HepG2 (cell line): ENCODE measurements at regions not wholly inside any gene's neighbourhood (a gene's known extent, or its start where the extent isn't known, plus 50 kb on each side); places are given as distances from the start of the nearest gene placed in this dataset.

Experiments used
- ATAC-seq: fragments of 200-7000 bp; cut with Tn5 transposase; 3 replicates; pipeline ENCODE4 v1.9.1; 2020; ENCODE audit warnings: mild to moderate bottlenecking, moderate library complexity
- BruUV-seq: library from RNA; stranded (reverse); fragments of 400-500 nt; replicated peaks from 2 replicates; lab custom pipeline; 2021; lab: Mats Ljungman, UMichigan
- CTCF ChIA-PET: fragments of 300-600 bp; formaldehyde crosslinking; extraction: SDS; loops from one replicate; lab custom pipeline; 2021; ENCODE audit warnings: low total read pairs, inconsistent platforms, low intra/inter-chr PET ratio; lab: Yijun Ruan, JAX
- POLR2A ChIA-PET: fragments of 350-600 bp; sonication (Branson Sonifier 250); formaldehyde crosslinking; loops from one replicate; lab custom pipeline; 2020; ENCODE audit warnings: antibody characterized with exemption, inconsistent platforms; lab: Yijun Ruan, JAX
- DNase-seq: peaks from one replicate; pipeline ENCODE4 v3.0.0-alpha.2; 2015; ENCODE audit warnings: low spot score
- FAIRE-seq: peaks from 3 replicates; lab custom pipeline; 2011; peaks lifted over from hg19 to GRCh38; lab: Jason Lieb, UNC
- H2AFZ ChIP-seq: one replicate; pipeline ENCODE4 v1.6.1; 2011; ENCODE audit warnings: low read length, inconsistent platforms
- H3K27ac ChIP-seq: fragments of 300-600 bp; 3 replicates; pipeline ENCODE4 v1.8.0; 2011; ENCODE audit warnings: mixed run types, mild to moderate bottlenecking, mixed read lengths, low read length, inconsistent platforms; ENCODE audit not compliant: insufficient read depth; ENCODE audit errors: extremely low read length
- H3K27me3 ChIP-seq, 2 experiments: fragments of 200-600 bp in 1 of 2; 2 replicates in 1 of 2; 3 replicates in 1 of 2; pipeline versions ENCODE4 v1.6.0 to v1.8.0; 2011; ENCODE audit warnings: low read length in 2 of 2, mild to moderate bottlenecking in 2 of 2, moderate library complexity in 2 of 2, inconsistent platforms in 1 of 2; ENCODE audit not compliant: insufficient read depth in 2 of 2, control insufficient read depth in 1 of 2
- H3K36me3 ChIP-seq, 2 experiments: fragments of 200-600 bp in 1 of 2; replicated peaks in 1 of 2; 2 replicates in 1 of 2; 3 replicates in 1 of 2; pipeline versions ENCODE4 v1.5.1 to v1.8.0; 2011; ENCODE audit warnings: low read length in 2 of 2, inconsistent platforms in 1 of 2; ENCODE audit not compliant: insufficient read depth in 2 of 2, control insufficient read depth in 1 of 2
- H3K4me1 ChIP-seq: 2 replicates; pipeline ENCODE4 v1.5.1; 2012; ENCODE audit warnings: low read length, inconsistent platforms; ENCODE audit not compliant: insufficient read depth
- H3K4me2 ChIP-seq: 2 replicates; pipeline ENCODE4 v1.6.0; 2011; ENCODE audit warnings: low read depth, low read length, inconsistent platforms
- H3K4me3 ChIP-seq, 3 experiments: fragments of 200-600 bp in 1 of 3; sonication (generic), shearing (Covaris generic) in 1 of 3; replicated peaks in 1 of 3; 2 replicates each; pipeline ENCODE4 v1.5.1; 2011 to 2016; ENCODE audit warnings: low read length in 3 of 3, inconsistent platforms in 2 of 3, low read depth in 2 of 3, mild to moderate bottlenecking in 2 of 3, control low read depth in 1 of 3, mixed read lengths in 1 of 3; ENCODE audit not compliant: insufficient read depth in 1 of 3
- H3K79me2 ChIP-seq: one replicate; pipeline ENCODE4 v1.6.1; 2011; ENCODE audit warnings: low read length, inconsistent platforms; ENCODE audit not compliant: insufficient read depth
- H3K9ac ChIP-seq: 2 replicates; pipeline ENCODE4 v1.6.0; 2011; ENCODE audit warnings: mild to moderate bottlenecking, low read depth, low read length, inconsistent platforms; ENCODE audit not compliant: insufficient read depth
- H3K9me3 ChIP-seq: 2 replicates; pipeline ENCODE4 v1.5.1; 2012; ENCODE audit warnings: mild to moderate bottlenecking, low read length
- H4K20me1 ChIP-seq: 2 replicates; pipeline ENCODE4 v1.6.0; 2011; ENCODE audit warnings: inconsistent platforms, mild to moderate bottlenecking, low read length, moderate library complexity; ENCODE audit not compliant: insufficient read depth
- CEBPG ChIP-seq: IDR thresholded peaks from 2 replicates; pipeline ENCODE4 v1.6.1; 2016
- CREB1 ChIP-seq, 2 experiments: fragments of 450-650 bp in 1 of 2; IDR thresholded peaks; 2 replicates each; pipeline ENCODE4 v1.6.1; 2016 to 2017; ENCODE audit warnings: control low read depth in 1 of 2, mild to moderate bottlenecking in 1 of 2, missing compliant biosample characterization in 1 of 2, missing genetic modification characterization in 1 of 2
- HNF4A ChIP-seq: sonication (generic); formaldehyde crosslinking; IDR thresholded peaks from 2 replicates; pipeline ENCODE4 v1.4.0; 2020; ENCODE audit warnings: missing genetic modification reagents
- MATR3 ChIP-seq: sonication (generic); formaldehyde crosslinking; IDR thresholded peaks from 2 replicates; pipeline ENCODE4 v1.4.0; 2020; ENCODE audit warnings: missing genetic modification reagents
- NONO ChIP-seq, 2 experiments: fragments of 450-650 bp in 1 of 2; sonication (generic) in 1 of 2; formaldehyde crosslinking in 1 of 2; IDR thresholded peaks in 1 of 2; conservative IDR thresholded peaks in 1 of 2; 2 replicates each; pipeline versions ENCODE4 v1.6.1 to v1.8.0; 2017 to 2022; ENCODE audit warnings: mild to moderate bottlenecking in 1 of 2, missing genetic modification reagents in 1 of 2, moderate library complexity in 1 of 2
- NR2F6 ChIP-seq, 2 experiments: IDR thresholded peaks; 2 replicates each; pipeline ENCODE4 v1.6.1; 2016; ENCODE audit warnings: antibody characterized with exemption in 1 of 2, mild to moderate bottlenecking in 1 of 2
- RARA ChIP-seq: IDR thresholded peaks from 2 replicates; pipeline ENCODE4 v1.6.1; 2016; ENCODE audit warnings: missing genetic modification reagents, missing compliant biosample characterization
- SALL1 ChIP-seq: sonication (generic); formaldehyde crosslinking; IDR thresholded peaks from 2 replicates; pipeline ENCODE4 v1.8.0; 2022; ENCODE audit warnings: mild to moderate bottlenecking, missing genetic modification reagents
- TBX2 ChIP-seq: sonication (generic); formaldehyde crosslinking; IDR thresholded peaks from 2 replicates; pipeline ENCODE4 v1.5.0; 2020; ENCODE audit warnings: missing genetic modification reagents, mild to moderate bottlenecking, borderline replicate concordance
- ZBTB26 ChIP-seq: IDR thresholded peaks from 2 replicates; pipeline ENCODE4 v1.6.1; 2016; ENCODE audit warnings: missing compliant biosample characterization, missing genetic modification reagents, borderline replicate concordance
- ZEB1 ChIP-seq: IDR thresholded peaks from 2 replicates; pipeline ENCODE4 v1.6.1; 2012; ENCODE audit warnings: mild to moderate bottlenecking, low read depth, inconsistent platforms; ENCODE audit not compliant: insufficient replicate concordance
- ZFX ChIP-seq: sonication (generic); formaldehyde crosslinking; IDR thresholded peaks from 2 replicates; pipeline ENCODE4 v1.4.0; 2020; ENCODE audit warnings: mild to moderate bottlenecking, low read depth, missing genetic modification reagents, moderate library complexity
- ZFY ChIP-seq: sonication (generic); formaldehyde crosslinking; IDR thresholded peaks from 2 replicates; pipeline ENCODE4 v1.4.0; 2020; ENCODE audit warnings: missing genetic modification reagents
- ZNF225 ChIP-seq: sonication (generic); formaldehyde crosslinking; IDR thresholded peaks from 2 replicates; pipeline ENCODE4 v1.4.0; 2020; ENCODE audit warnings: mild to moderate bottlenecking, missing genetic modification reagents
- ZNF281 ChIP-seq: sonication (generic); formaldehyde crosslinking; IDR thresholded peaks from 2 replicates; pipeline ENCODE4 v1.4.0; 2020; ENCODE audit warnings: missing genetic modification reagents, borderline replicate concordance
- ZNF710 ChIP-seq: sonication (generic); formaldehyde crosslinking; IDR thresholded peaks from 2 replicates; pipeline ENCODE4 v1.5.0; 2020; ENCODE audit warnings: mild to moderate bottlenecking, missing genetic modification reagents, borderline replicate concordance
- ZNF883 ChIP-seq: sonication (generic); formaldehyde crosslinking; IDR thresholded peaks from 2 replicates; pipeline ENCODE4 v1.5.1; 2020; ENCODE audit warnings: mild to moderate bottlenecking, missing genetic modification reagents; ENCODE audit errors: not compliant biosample characterization
- WGBS: methylation state at CpG from one replicate; pipeline ENCODE4 v1.1.6; 2017; ENCODE audit warnings: low lambda C conversion rate; 5-methylcytosine and 5-hydroxymethylcytosine counted together
- in situ Hi-C: cut with HindIII; loops from 2 replicates; pipeline ENCODE4 v1.10.0; 2017; ENCODE audit warnings: low pct_unique_long_range_greater_than_20kb; ENCODE audit not compliant: extremely low pct_ligation_motif_present
- intact Hi-C: fragments of 100-400 bp; cut with micrococcal nuclease; formaldehyde crosslinking; loops from one replicate; pipeline ENCODE4 v1.10.0; 2022; ENCODE audit not compliant: unreplicated experiment

GRCh38 chr12:92987846-92988621 lies 58.9 kb upstream of the EEA1 start:
- no TSS peak for BruUV-seq
- peak overlapping the region; percentile 57 for H3K27ac ChIP-seq
- no peak for TF ChIP-seq ZNF225 (CRISPR knock-in tag)
- TF ChIP-seq ZFY (CRISPR knock-in tag) = no peak
- TF ChIP-seq ZNF281 (CRISPR knock-in tag) = 0 out of 2 replicates have a peak, but pooled peaks have one; percentile 46
- peak; percentile 54 for TF ChIP-seq SALL1
- TF ChIP-seq RARA (CRISPR knock-in tag) = no peak
- no peak for TF ChIP-seq ZBTB26 (CRISPR knock-in tag)
- TF ChIP-seq ZNF883 (CRISPR knock-in tag) = no peak
- 0 out of 2 replicates have a peak, but pooled peaks have one; percentile 9 for TF ChIP-seq ZFX
- TF ChIP-seq MATR3 (CRISPR knock-in tag) = no peak
- no peak for TF ChIP-seq NR2F6 (IDR thresholded peaks at IDR 0.05)
- TF ChIP-seq NR2F6 (CRISPR knock-in tag; IDR thresholded peaks at IDR 0.05) = no peak
- TF ChIP-seq CREB1 (IDR thresholded peaks at IDR 0.05) = no peak
- no peak for TF ChIP-seq CREB1 (CRISPR knock-in tag; IDR thresholded peaks at IDR 0.05)
- TF ChIP-seq ZNF710 (CRISPR knock-in tag) = no peak
- TF ChIP-seq HNF4A (CRISPR knock-in tag) = 0 out of 2 replicates have a peak, but pooled peaks have one; percentile 9
- no peak for TF ChIP-seq ZEB1
- no peak for TF ChIP-seq NONO (IDR thresholded peaks at IDR 0.05)
- no peak for TF ChIP-seq NONO (CRISPR knock-in tag; conservative IDR thresholded peaks at IDR 0.05)
- TF ChIP-seq CEBPG (CRISPR knock-in tag) = 0 out of 2 replicates have a peak, but pooled peaks have one; percentile 26
- TF ChIP-seq TBX2 (CRISPR knock-in tag) = 0 out of 2 replicates have a peak, but pooled peaks have one; percentile 50

More at GRCh38 chr12:92987846-92988621, 58.9 kb upstream of the EEA1 start:
- peak overlapping the region; percentile 51 for H3K9ac ChIP-seq
- H4K20me1 ChIP-seq = no peaks in the 10 kb centered on the region
- in situ Hi-C loops = no loop called here
- H3K4me1 ChIP-seq = peaks cover 45% of the 10 kb centered on the region
- ChIA-PET CTCF (interaction anchor here (1.4 to 3.1 kb wide), 4 partner anchors 72 to 409 kb away, joined by 4 to 32 read pairs (median 8); no protein-coding TSS in a partner anchor), POLR2A (interaction anchor here (0.7 to 4.5 kb wide), 10 partner anchors 15 to 147 kb away, joined by 3 to 35 read pairs (median 6); partner anchors contain the start of gene EEA1)
- WGBS = 66% methylated on average over 4 of the region's 4 CpGs
- FAIRE-seq (no peak), ATAC-seq (peak; percentile 82), DNase-seq (peak; percentile 45)
- no peaks in the 10 kb centered on the region for H3K36me3 ChIP-seq
- peak overlapping the region; percentile 83 for H2AFZ ChIP-seq
- intact Hi-C loops = loop anchor here (1.0 to 5.0 kb wide), 9 partner anchors 19 to 431 kb away; no protein-coding TSS in a partner anchor
- H3K79me2 ChIP-seq = no peaks in the 10 kb centered on the region
- H3K4me2 ChIP-seq = peak overlapping the region; percentile 59
- no peaks in the 10 kb centered on the region for H3K9me3 ChIP-seq
- peak overlapping the region in 1 of 3 experiments; percentile 25; a peak in 2 of 6 replicates for H3K4me3 ChIP-seq
- no peaks in the 10 kb centered on the region for H3K27me3 ChIP-seq
